GM18520 (cell line): ENCODE measurements at regions not wholly inside any gene's neighbourhood (a gene's known extent, or its start where the extent isn't known, plus 50 kb on each side); places are given as distances from the start of the nearest gene placed in this dataset.

Experiments
- ATAC-seq: cut with Tn5 transposase; IDR thresholded peaks from one replicate; pipeline ENCODE4 v1.9.1; 2021; ENCODE audit not compliant: unreplicated experiment

DNA sequence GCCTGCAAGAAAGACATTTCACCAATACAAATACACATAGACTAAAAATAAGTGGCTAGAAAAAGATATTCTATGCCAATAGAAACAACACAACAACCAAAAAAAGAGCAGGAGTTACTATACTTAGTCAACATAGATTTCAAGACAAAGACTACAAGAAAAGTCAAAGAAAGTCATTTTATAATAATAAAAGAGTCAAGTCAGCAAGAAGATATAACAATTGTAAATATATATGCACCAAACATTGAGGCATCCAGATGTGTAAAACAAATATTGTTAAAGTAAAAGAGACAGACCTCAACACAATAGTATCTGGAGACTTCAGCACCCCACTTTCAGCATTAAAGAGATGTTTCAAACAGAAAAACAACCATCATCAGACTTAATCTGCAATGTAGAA, 104.6 kb downstream of the AMY1C start:
- ATAC-seq: no peak

DNA sequence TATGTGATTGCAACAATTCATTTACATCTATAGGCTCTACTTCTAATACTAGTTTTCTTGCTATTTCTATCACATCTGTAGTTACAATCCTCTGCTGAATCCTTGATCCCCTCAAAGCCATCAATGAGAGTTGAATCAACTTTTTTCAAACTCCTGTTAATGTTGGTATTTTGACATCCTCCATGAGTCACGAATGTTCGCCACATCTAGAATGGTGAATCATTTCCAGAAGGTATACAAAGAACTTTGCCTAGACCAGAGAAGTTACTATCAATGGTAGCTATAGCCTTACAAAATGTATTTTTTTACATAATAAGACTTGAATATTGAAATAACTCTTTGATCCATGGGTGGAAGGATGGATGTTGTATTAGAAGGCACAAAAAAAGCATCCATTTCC, 110.0 kb downstream of the AMY1C start:
- no peak for ATAC-seq

DNA sequence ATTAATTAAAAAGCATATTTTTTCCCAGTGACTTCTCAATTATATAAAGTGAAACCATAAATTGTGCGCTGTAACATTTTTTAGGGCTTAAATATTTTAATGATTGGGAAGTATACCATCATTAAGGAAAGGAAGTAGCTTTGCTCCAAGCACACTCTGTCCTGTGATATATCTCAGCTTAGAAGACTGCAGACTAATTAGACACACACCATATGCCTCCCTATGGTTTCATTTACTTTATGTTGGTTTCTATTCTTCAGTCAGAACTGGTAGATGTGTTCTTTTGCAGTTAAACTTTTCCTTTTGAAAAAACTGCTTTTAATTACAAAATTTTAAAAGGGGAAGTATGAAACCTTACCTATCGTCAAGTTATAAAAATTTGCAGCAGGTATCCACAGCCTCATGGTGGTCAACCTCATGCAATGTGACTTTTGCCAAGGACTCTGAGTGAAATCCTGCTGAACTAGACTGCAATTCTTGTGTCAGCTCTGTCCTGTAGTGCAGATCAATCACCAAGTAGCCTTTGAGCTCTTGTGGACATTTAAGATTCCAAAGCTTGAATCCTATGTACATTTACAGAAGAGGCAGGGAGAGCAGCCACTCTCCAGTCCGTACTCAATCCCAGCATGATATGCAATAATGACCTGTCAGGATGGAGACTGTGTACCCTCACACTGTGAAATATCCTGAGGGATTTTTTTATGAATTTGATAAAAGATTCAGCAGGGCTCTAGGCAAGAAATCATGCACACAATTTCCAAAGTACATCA, 149.1 kb downstream of the AMY1C start:
- ATAC-seq: no peak

DNA sequence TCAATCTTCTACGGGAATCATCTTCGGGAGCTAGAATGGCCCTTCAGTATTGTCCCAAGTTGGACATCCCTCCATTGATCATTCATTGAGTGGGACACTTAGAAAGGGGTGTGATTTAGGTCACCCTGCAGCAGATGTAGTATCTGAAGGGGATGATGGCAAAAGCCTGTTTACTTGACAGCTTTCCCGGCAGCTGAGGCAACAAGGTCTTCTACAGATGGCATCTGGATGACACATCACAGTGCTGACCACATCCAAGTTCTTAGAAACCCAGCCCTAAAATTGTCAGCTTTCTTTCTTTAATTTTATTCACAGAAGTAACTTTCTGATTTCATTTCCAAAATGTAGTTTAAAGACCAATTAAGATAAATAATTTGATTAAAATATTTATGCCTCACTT, 150.3 kb downstream of the AMY1C start:
- no peak for ATAC-seq

- no peak for ATAC-seq
Measured at GRCh38 chr1:103901072-103901471, 151.4 kb downstream of the AMY1C start.

DNA sequence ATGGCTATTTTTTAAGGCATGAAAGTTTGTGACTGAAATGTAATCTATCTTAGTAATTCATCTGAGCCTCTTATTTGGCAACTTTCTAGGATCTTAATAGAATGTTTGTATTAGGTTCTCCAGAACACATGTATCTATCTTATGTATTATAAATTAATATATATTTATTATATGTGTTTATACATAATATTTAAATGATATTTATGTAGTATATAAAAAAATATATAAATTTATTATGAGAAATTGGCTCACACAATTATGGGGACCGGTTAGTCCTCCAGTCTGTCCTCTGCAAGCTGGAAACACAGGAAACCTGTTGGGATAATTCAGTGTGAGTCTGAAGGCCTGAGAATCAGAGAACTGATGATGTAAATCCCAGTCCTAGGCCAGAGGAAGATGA, 155.7 kb downstream of the AMY1C start:
- no peak for ATAC-seq

GRCh38 chr1:103911450-103911849, 161.8 kb downstream of the AMY1C start:
- ATAC-seq: no peak

DNA sequence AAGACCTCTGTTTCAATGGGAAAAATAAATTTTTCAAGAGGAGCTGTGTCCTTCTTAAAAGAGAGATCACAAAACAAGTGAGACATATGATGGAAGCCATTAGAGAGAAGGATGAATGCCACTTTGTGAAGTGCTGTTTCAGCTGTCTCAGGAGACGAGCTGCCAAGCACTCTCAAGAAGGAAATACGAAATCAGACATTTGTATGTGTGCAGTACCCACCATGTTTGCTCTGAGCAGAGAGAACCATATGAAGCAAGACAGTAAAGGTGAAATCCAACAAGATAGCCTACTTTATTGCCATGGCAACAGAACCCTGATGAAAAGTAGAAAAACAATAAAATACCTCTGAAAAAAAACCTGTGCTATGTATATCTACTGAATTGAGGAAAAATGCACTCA, 168.1 kb downstream of the AMY1C start:
- no peak for ATAC-seq

DNA sequence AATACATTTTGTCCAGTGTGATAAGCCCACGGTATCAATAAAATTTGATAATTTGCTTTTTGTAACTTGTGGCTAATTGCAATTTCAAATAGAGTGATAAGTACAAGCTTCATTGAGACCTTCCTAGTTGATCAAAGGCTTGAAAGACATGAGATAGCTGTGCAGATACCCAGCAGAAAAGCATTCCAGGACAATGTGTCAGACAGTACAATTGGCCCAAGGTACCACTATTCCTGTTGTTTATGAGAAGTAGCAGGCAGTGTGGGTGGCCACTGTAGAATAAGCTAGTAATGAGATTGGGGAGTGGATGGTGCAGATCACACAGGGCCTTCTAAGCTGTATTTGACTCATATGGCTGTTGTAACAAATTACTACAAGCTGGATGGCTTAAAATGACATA, 182.2 kb downstream of the AMY1C start:
- ATAC-seq: no peak

DNA sequence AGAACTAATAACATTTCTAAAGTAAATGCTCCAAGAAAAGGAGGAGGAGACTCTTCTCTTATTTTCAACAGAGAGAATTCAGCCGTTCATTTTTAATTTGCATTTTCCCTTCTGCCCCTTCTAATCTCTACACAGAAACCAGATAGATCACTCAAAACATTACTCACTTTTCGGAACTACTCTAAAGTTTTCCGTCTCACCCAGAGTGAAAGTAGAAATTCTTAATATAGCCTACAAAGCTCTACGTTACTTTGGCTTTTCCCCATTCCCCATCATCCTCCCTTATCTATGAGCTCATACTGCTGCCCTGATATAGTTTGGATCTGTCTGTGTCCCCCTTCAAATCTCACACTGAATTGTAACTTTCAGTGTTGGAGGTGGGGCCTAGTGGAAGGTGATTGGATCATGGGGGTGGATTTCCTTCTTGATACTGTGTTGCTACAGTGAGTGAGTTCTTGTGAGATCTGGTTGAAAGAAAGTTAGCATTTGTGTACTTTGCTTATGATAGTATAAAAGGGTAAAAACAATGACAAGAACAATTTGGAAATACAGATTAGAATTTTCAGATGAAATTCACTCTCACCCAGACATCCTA, 188.2 kb downstream of the AMY1C start:
- peak; percentile 75 for ATAC-seq

DNA sequence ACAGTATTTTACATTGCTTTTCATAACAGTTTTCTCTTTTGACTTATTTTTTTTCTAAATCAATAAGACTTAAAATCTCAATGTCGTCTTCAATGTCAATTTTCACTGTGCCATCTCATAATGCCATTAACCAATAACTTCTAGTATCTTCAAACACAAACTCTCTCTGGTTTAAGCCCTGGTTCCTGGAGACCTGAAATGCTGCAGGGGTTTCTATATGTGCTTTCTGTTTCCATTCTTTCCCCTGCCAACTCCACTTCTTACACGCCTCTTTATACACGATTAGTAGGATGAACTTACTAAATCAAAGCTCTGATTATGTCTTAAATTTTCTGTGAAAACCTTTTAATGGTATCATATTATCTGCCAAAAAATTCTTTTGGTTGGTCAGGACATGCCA, 191.4 kb downstream of the AMY1C start:
- ATAC-seq: no peak

GRCh38 chr1:103942029-103942428, 192.3 kb downstream of the AMY1C start:
- no peak for ATAC-seq

DNA sequence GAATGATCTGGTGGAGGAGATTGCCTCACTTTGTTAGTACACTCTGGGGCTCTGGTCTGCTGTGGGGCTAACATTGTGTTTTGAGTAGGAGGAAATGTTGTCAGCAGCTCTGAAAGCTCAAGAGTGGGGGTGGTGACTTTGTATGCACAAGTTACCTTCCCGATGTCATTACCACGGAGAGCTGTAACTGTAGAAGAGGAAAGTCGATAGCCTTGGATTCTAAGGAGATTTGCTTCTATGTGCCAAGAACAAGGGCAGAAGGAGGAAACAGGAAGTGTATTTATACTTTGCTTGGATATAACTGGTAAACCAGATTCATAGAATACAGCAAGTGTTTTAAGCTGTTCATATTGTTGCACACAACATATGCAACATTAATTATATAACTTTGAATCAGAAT, 196.1 kb downstream of the AMY1C start:
- no peak for ATAC-seq

DNA sequence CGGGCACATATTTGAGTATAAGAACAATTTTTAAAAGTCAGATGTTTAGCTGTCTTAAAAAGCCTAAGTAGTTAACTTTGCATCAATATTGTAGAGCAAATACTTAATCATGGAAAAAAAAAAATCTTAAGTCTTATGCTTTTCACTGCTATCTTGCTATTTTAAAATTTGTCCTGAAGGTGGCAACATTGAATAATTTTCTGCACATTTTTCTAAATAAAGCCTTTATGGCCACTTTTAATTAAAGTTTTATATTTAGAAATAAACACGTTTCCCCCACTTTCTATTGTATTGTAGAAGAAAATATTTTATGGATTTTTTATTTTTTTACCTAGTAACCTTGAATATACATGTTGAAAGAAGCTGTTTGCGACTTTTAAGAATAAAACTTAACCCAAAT, 198.8 kb downstream of the AMY1C start:
- no peak for ATAC-seq

DNA sequence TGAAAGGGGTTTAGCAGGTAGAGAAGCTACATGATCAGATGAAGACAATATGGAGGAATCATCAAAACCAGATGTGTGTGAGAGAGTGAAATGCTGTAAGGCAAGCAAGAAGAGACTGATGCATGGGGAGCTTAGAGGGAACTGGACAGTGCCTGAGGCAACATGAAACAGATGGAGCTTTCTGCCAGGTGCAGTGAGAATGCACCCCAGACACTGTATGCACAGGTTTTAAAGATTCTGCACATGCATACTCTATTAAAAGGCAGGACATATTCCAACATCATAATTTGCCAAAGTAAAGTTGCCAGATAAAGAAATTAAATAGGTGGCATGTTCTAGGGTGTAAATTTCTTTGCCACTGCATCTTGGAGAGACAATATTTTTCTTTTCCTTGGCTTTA, 200.1 kb downstream of the AMY1C start:
- no peak for ATAC-seq

- ATAC-seq: no peak
Measured at GRCh38 chr1:103953386-103953785, 203.7 kb downstream of the AMY1C start.

- peak; percentile 55 for ATAC-seq
Measured at GRCh38 chr1:103958699-103959098, 209.0 kb downstream of the AMY1C start.

GRCh38 chr1:103959565-103959964, 209.9 kb downstream of the AMY1C start:
- no peak for ATAC-seq

GRCh38 chr1:103960045-103960444, 210.3 kb downstream of the AMY1C start:
- no peak for ATAC-seq

- ATAC-seq: no peak
Measured at GRCh38 chr1:103960710-103961109, 211.0 kb downstream of the AMY1C start.

DNA sequence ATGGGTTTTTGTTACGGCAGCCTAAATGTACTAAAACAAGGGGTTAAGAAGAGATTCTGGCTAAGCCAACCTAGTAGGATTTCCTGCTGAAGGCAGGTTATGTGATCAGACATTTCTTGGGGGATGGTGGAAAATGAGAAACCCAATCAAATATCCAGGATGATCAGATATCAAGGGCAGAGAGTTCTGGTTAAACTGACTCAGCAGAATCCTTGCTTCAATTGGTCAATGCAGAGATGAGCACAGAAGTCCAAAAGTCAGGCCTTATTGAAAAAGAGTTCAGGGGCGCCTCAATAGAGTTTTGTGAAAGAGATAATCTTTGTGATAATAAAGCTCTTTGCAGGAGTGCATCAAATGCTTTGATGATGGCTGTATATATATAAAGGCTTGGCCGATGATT, 237.1 kb downstream of the AMY1C start:
- ATAC-seq: no peak

GRCh38 chr1:103997631-103998030, 247.9 kb downstream of the AMY1C start:
- ATAC-seq: no peak
